GM23338 (cell line): ENCODE measurements at regions not wholly inside any gene's neighbourhood (a gene's known extent, or its start where the extent isn't known, plus 50 kb on each side); places are given as distances from the start of the nearest gene placed in this dataset.
A peak's percentile ranks its signal among the peaks of the same experiment; 100 is the strongest.

Source experiments
- ATAC-seq: fragments of 200-7000 bp; cut with Tn5 transposase; 3 replicates; pipeline ENCODE4 v1.9.1; 2020
- DNase-seq: peaks from one replicate; pipeline ENCODE4 v3.0.0-alpha.2; 2015; ENCODE audit warnings: low spot score
- H2AFZ ChIP-seq: fragments of 200-600 bp; sonication (generic); 2 replicates; pipeline ENCODE4 v1.8.0; 2016; ENCODE audit warnings: antibody characterized with exemption, mild to moderate bottlenecking, moderate library complexity
- H3F3A ChIP-seq: fragments of 200-600 bp; sonication (generic); replicated peaks from 2 replicates; pipeline ENCODE4 v1.8.0; 2017; ENCODE audit warnings: antibody characterized with exemption, mixed run types, low read depth
- H3K27ac ChIP-seq: fragments of 200-600 bp; sonication (generic); 2 replicates; pipeline ENCODE4 v1.6.1; 2016; ENCODE audit warnings: low read depth
- H3K27me3 ChIP-seq: fragments of 200-600 bp; sonication (generic); 2 replicates; pipeline ENCODE4 v1.8.0; 2016; ENCODE audit warnings: mild to moderate bottlenecking, mixed run types, moderate library complexity; ENCODE audit not compliant: insufficient read depth
- H3K36me3 ChIP-seq: fragments of 200-600 bp; sonication (generic); 2 replicates; pipeline ENCODE4 v1.8.0; 2016; ENCODE audit warnings: mild to moderate bottlenecking; ENCODE audit not compliant: insufficient read depth
- H3K4me1 ChIP-seq: fragments of 200-600 bp; sonication (generic); 2 replicates; pipeline ENCODE4 v1.8.0; 2016; ENCODE audit warnings: mild to moderate bottlenecking, moderate library complexity; ENCODE audit not compliant: insufficient read depth
- H3K4me2 ChIP-seq: fragments of 200-600 bp; sonication (generic); 2 replicates; pipeline ENCODE4 v1.7.1; 2017; ENCODE audit warnings: mixed run types
- H3K4me3 ChIP-seq: fragments of 200-600 bp; sonication (generic); 2 replicates; pipeline ENCODE4 v1.6.1; 2016; ENCODE audit warnings: mixed run types
- H3K79me2 ChIP-seq: fragments of 200-600 bp; sonication (generic); replicated peaks from 2 replicates; pipeline ENCODE4 v1.8.0; 2017; ENCODE audit warnings: mild to moderate bottlenecking; ENCODE audit not compliant: insufficient read depth
- H3K9me2 ChIP-seq: fragments of 200-600 bp; sonication (generic); 2 replicates; pipeline ENCODE4 v1.8.0; 2017; ENCODE audit not compliant: insufficient read depth
- H4K20me1 ChIP-seq: fragments of 200-600 bp; sonication (generic); replicated peaks from 2 replicates; pipeline ENCODE4 v1.8.0; 2017; ENCODE audit warnings: mild to moderate bottlenecking; ENCODE audit not compliant: insufficient read depth
- H3K27ac Mint-ChIP-seq: 2 replicates; pipeline ENCODE4 v1.8.0; 2020; ENCODE audit warnings: inconsistent platforms, mild to moderate bottlenecking, moderate library complexity, mixed read lengths
- H3K27me3 Mint-ChIP-seq: 3 replicates; pipeline ENCODE4 v1.8.0; 2022; ENCODE audit warnings: low read depth, mild to moderate bottlenecking, moderate library complexity, mixed read lengths, inconsistent platforms; ENCODE audit not compliant: insufficient read depth, poor library complexity
- H3K36me3 Mint-ChIP-seq: 3 replicates; pipeline ENCODE4 v1.8.0; 2021; ENCODE audit warnings: low read depth, mild to moderate bottlenecking, inconsistent platforms, moderate library complexity, mixed read lengths
- H3K4me1 Mint-ChIP-seq: 3 replicates; pipeline ENCODE4 v1.8.0; 2020; ENCODE audit warnings: mild to moderate bottlenecking, inconsistent platforms, mixed read lengths
- H3K4me3 Mint-ChIP-seq: 3 replicates; pipeline ENCODE4 v1.8.0; 2021; ENCODE audit warnings: moderate library complexity, mild to moderate bottlenecking, inconsistent platforms, mixed read lengths
- H3K9me3 Mint-ChIP-seq: 3 replicates; pipeline ENCODE4 v1.8.0; 2020; ENCODE audit warnings: moderate library complexity, mild to moderate bottlenecking, inconsistent platforms, mixed read lengths
- CREB1 ChIP-seq: fragments of 250-450 bp; sonication (Bioruptor Pico); IDR thresholded peaks from 2 replicates; pipeline ENCODE4 v1.5.0; 2020; ENCODE audit warnings: low read depth, mild to moderate bottlenecking, moderate library complexity
- CTCF ChIP-seq, 2 experiments: fragments of 200-600 bp in 1 of 2; sonication (generic) in 1 of 2; conservative IDR thresholded peaks; 2 replicates each; pipeline versions ENCODE4 v1.5.1 to v1.6.1; 2016 to 2017; ENCODE audit warnings: antibody characterized with exemption in 2 of 2, low read depth in 2 of 2, mild to moderate bottlenecking in 2 of 2, moderate library complexity in 1 of 2
- EZH2 ChIP-seq: fragments of 200-600 bp; sonication (generic); IDR thresholded peaks from one replicate; pipeline ENCODE4 v1.8.0; 2017; ENCODE audit warnings: antibody characterized with exemption, mild to moderate bottlenecking, low read depth; ENCODE audit not compliant: unreplicated experiment
- EZH2phosphoT487 ChIP-seq: fragments of 200-600 bp; sonication (generic); IDR thresholded peaks from one replicate; pipeline ENCODE4 v1.8.1; 2018; ENCODE audit warnings: antibody characterized with exemption; ENCODE audit not compliant: unreplicated experiment
- JUNB ChIP-seq: IDR thresholded peaks from one replicate; pipeline ENCODE4 v1.6.1; 2016; ENCODE audit warnings: antibody characterized with exemption; ENCODE audit not compliant: unreplicated experiment
- NANOG ChIP-seq: IDR thresholded peaks from 2 replicates; pipeline ENCODE4 v1.6.1; 2016; ENCODE audit warnings: antibody characterized with exemption, borderline replicate concordance
- POLR2AphosphoS5 ChIP-seq: IDR thresholded peaks from 2 replicates; pipeline ENCODE4 v1.6.1; 2016; ENCODE audit warnings: antibody characterized with exemption, low read depth
- REST ChIP-seq: IDR thresholded peaks from one replicate; pipeline ENCODE4 v1.6.1; 2018; ENCODE audit warnings: antibody characterized with exemption; ENCODE audit not compliant: unreplicated experiment
- STAT1 ChIP-seq: IDR thresholded peaks from one replicate; pipeline ENCODE4 v1.6.1; 2016; ENCODE audit warnings: antibody characterized with exemption; ENCODE audit not compliant: unreplicated experiment
- ZNF114 ChIP-seq: fragments of 250-450 bp; sonication (Bioruptor Pico); IDR thresholded peaks from 2 replicates; pipeline ENCODE4 v1.5.0; 2020; ENCODE audit warnings: mild to moderate bottlenecking, moderate library complexity
- ZNF331 ChIP-seq: fragments of 250-450 bp; sonication (Bioruptor Pico); IDR thresholded peaks from 2 replicates; pipeline ENCODE4 v1.5.0; 2020; ENCODE audit warnings: low read depth, mild to moderate bottlenecking, moderate library complexity
- TF ChIP-seq, protein P1 (sequence below): IDR thresholded peaks from 2 replicates; pipeline ENCODE4 v1.6.1; 2016; ENCODE audit warnings: antibody characterized with exemption
- TF ChIP-seq, protein P2 (sequence below): fragments of 250-450 bp; sonication (Bioruptor Pico); IDR thresholded peaks from 2 replicates; pipeline ENCODE4 v1.5.0; 2020; ENCODE audit warnings: mild to moderate bottlenecking, moderate library complexity

DNA sequence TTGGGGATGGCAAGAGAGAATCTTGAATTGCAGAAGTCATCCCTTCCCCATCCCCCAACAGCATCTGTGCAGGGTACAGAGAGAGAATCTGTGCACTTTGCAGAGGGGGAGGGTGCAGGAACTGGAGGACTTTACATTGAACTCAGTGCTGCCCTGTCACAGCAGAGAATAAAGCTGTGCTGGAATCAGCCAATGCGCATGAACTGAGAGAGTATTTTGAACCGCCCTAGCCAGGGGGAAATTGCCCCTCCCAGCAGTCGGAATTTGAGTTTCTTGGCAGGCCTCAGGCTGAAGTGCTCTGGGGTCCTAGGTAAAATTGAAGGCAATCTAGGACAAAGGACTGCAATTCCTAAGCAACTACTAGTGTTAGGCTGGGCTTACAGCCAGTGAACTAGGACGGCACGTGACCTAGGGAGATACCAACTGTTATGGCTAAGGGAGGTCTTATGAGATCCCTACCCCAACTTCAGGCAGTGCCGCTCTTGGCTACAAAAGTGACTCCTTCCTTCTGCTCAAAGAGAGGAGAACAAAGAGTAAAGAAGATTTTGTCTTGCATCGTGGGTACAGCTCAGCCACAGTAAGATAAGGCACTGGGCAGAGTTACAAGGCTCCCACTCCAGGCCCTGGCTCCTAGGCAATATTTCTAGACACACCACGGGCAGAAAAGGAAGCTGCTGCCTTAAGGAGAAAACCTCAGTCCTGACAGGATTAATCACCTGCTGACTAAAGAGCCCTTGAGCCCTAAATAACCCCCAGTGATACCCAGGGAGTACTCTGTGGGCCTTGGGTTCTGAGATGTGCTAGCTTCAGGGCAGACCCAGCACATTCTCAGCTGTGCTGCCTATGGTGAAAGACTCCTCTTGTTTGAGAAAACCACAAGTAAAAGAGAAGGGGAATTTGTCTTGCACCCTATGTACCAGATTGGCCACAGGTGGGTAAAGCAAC, 300.5 kb upstream of the ALCAM start:
- H3K4me2 ChIP-seq = no peak overlapping the region
- no peaks in the 10 kb centered on the region for H3K4me1 ChIP-seq
- no peaks in the 10 kb centered on the region for H3K27me3 ChIP-seq
- no peaks in the 10 kb centered on the region for H3K36me3 Mint-ChIP-seq
- no peaks in the 10 kb centered on the region for H3K9me3 Mint-ChIP-seq
- no peak overlapping the region for H3K4me3 ChIP-seq
- H3K27me3 Mint-ChIP-seq = peaks cover 2% of the 10 kb centered on the region
- ATAC-seq = no peak
- H3K9me2 ChIP-seq = no peaks in the 10 kb centered on the region
- peaks cover 6% of the 10 kb centered on the region for H3K4me1 Mint-ChIP-seq
- H3K79me2 ChIP-seq = no peaks in the 10 kb centered on the region
- H3F3A ChIP-seq = no peaks in the 10 kb centered on the region
- no peaks in the 10 kb centered on the region for H3K36me3 ChIP-seq
- H3K27ac Mint-ChIP-seq = peak overlapping the region; percentile 66; the same call in 1 of the 2 replicates
- peak overlapping the region; percentile 10; the same call in 1 of the 2 replicates for H2AFZ ChIP-seq
- no peak overlapping the region for H3K4me3 Mint-ChIP-seq
- no peaks in the 10 kb centered on the region for H4K20me1 ChIP-seq
- no peak for DNase-seq
- H3K27ac ChIP-seq = no peak overlapping the region
- TF ChIP-seq CTCF (conservative IDR thresholded peaks at IDR 0.05; ENCODE audit: low read depth in 2 of 2) (no peak), EZH2 (no peak), STAT1 (no peak), EZH2phosphoT487 (no peak), CREB1 (CRISPR knock-in tag) (no peak), ZNF331 (CRISPR knock-in tag) (no peak), NANOG (no peak), ZNF114 (CRISPR knock-in tag) (no peak), REST (no peak), JUNB (no peak), POLR2AphosphoS5 (no peak)
- TF ChIP-seq, protein P1, sequence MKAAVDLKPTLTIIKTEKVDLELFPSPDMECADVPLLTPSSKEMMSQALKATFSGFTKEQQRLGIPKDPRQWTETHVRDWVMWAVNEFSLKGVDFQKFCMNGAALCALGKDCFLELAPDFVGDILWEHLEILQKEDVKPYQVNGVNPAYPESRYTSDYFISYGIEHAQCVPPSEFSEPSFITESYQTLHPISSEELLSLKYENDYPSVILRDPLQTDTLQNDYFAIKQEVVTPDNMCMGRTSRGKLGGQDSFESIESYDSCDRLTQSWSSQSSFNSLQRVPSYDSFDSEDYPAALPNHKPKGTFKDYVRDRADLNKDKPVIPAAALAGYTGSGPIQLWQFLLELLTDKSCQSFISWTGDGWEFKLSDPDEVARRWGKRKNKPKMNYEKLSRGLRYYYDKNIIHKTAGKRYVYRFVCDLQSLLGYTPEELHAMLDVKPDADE = no peak
- TF ChIP-seq, protein P2, sequence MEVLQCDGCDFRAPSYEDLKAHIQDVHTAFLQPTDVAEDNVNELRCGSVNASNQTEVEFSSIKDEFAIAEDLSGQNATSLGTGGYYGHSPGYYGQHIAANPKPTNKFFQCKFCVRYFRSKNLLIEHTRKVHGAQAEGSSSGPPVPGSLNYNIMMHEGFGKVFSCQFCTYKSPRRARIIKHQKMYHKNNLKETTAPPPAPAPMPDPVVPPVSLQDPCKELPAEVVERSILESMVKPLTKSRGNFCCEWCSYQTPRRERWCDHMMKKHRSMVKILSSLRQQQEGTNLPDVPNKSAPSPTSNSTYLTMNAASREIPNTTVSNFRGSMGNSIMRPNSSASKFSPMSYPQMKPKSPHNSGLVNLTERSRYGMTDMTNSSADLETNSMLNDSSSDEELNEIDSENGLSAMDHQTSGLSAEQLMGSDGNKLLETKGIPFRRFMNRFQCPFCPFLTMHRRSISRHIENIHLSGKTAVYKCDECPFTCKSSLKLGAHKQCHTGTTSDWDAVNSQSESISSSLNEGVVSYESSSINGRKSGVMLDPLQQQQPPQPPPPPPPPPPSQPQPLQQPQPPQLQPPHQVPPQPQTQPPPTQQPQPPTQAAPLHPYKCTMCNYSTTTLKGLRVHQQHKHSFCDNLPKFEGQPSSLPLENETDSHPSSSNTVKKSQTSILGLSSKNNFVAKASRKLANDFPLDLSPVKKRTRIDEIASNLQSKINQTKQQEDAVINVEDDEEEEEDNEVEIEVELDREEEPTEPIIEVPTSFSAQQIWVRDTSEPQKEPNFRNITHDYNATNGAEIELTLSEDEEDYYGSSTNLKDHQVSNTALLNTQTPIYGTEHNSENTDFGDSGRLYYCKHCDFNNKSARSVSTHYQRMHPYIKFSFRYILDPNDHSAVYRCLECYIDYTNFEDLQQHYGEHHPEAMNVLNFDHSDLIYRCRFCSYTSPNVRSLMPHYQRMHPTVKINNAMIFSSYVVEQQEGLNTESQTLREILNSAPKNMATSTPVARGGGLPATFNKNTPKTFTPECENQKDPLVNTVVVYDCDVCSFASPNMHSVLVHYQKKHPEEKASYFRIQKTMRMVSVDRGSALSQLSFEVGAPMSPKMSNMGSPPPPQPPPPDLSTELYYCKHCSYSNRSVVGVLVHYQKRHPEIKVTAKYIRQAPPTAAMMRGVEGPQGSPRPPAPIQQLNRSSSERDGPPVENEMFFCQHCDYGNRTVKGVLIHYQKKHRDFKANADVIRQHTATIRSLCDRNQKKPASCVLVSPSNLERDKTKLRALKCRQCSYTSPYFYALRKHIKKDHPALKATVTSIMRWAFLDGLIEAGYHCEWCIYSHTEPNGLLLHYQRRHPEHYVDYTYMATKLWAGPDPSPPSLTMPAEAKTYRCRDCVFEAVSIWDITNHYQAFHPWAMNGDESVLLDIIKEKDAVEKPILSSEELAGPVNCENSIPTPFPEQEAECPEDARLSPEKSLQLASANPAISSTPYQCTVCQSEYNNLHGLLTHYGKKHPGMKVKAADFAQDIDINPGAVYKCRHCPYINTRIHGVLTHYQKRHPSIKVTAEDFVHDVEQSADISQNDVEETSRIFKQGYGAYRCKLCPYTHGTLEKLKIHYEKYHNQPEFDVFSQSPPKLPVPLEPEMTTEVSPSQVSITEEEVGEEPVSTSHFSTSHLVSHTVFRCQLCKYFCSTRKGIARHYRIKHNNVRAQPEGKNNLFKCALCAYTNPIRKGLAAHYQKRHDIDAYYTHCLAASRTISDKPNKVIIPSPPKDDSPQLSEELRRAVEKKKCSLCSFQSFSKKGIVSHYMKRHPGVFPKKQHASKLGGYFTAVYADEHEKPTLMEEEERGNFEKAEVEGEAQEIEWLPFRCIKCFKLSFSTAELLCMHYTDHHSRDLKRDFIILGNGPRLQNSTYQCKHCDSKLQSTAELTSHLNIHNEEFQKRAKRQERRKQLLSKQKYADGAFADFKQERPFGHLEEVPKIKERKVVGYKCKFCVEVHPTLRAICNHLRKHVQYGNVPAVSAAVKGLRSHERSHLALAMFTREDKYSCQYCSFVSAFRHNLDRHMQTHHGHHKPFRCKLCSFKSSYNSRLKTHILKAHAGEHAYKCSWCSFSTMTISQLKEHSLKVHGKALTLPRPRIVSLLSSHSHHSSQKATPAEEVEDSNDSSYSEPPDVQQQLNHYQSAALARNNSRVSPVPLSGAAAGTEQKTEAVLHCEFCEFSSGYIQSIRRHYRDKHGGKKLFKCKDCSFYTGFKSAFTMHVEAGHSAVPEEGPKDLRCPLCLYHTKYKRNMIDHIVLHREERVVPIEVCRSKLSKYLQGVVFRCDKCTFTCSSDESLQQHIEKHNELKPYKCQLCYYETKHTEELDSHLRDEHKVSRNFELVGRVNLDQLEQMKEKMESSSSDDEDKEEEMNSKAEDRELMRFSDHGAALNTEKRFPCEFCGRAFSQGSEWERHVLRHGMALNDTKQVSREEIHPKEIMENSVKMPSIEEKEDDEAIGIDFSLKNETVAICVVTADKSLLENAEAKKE (CRISPR knock-in tag) = no peak
